Smooth muscle cell (in vitro differentiated cells): ENCODE measurements at regions not wholly inside any gene's neighbourhood (a gene's known extent, or its start where the extent isn't known, plus 50 kb on each side); places are given as distances from the start of the nearest gene placed in this dataset. TPM values are rescaled to one million over a fixed set of nuclear protein-coding genes. Genes with fewer than 3 reads are reported as not detected.

Experiments used
- DNase-seq: peaks from one replicate; lab custom pipeline; 2025; ENCODE audit not compliant: unreplicated experiment; lab: John Stamatoyannopoulos, UW
- H2AFZ ChIP-seq: fragments of 200-600 bp; sonication (generic); 2 replicates; pipeline ENCODE4 v1.6.0; 2016; ENCODE audit warnings: antibody characterized with exemption, low read depth, mild to moderate bottlenecking
- H3F3A ChIP-seq: fragments of 200-600 bp; sonication (generic); 2 replicates; pipeline ENCODE4 v1.6.0; 2017; ENCODE audit warnings: antibody characterized with exemption, low read depth
- H3K27ac ChIP-seq: fragments of 200-600 bp; sonication (generic); 2 replicates; pipeline ENCODE4 v1.5.1; 2016; ENCODE audit warnings: low read depth, mild to moderate bottlenecking
- H3K27me3 ChIP-seq: fragments of 200-600 bp; sonication (generic); 2 replicates; pipeline ENCODE4 v1.6.1; 2016; ENCODE audit warnings: low read depth, mild to moderate bottlenecking
- H3K36me3 ChIP-seq: fragments of 200-600 bp; sonication (generic); 2 replicates; pipeline ENCODE4 v1.5.1; 2016; ENCODE audit warnings: low read depth
- H3K4me1 ChIP-seq: fragments of 200-600 bp; sonication (generic); 2 replicates; pipeline ENCODE4 v1.5.1; 2016; ENCODE audit warnings: low read depth
- H3K4me2 ChIP-seq: fragments of 200-600 bp; sonication (generic); 2 replicates; pipeline ENCODE4 v1.6.0; 2016; ENCODE audit warnings: mild to moderate bottlenecking
- H3K4me3 ChIP-seq: fragments of 200-600 bp; sonication (generic); 2 replicates; pipeline ENCODE4 v1.5.1; 2016; ENCODE audit warnings: mild to moderate bottlenecking
- H3K79me2 ChIP-seq: fragments of 200-600 bp; sonication (generic); 2 replicates; pipeline ENCODE4 v1.6.0; 2016; ENCODE audit warnings: low read depth, mild to moderate bottlenecking
- H3K9ac ChIP-seq: fragments of 200-600 bp; sonication (generic); 2 replicates; pipeline ENCODE4 v1.6.0; 2016; ENCODE audit warnings: low read depth
- H3K9me3 ChIP-seq: fragments of 200-600 bp; sonication (generic); replicated peaks from 2 replicates; pipeline ENCODE4 v1.5.1; 2016; ENCODE audit warnings: low read depth
- H4K20me1 ChIP-seq: fragments of 200-600 bp; sonication (generic); 2 replicates; pipeline ENCODE4 v1.6.0; 2016; ENCODE audit warnings: low read depth
- CTCF ChIP-seq: fragments of 200-600 bp; sonication (generic); IDR thresholded peaks from 2 replicates; pipeline ENCODE4 v1.5.1; 2017; ENCODE audit warnings: borderline replicate concordance, mild to moderate bottlenecking, antibody characterized with exemption; ENCODE audit not compliant: insufficient read depth, poor library complexity, severe bottlenecking
- WGBS: methylation state at CpG from one replicate; pipeline ENCODE4 v1.1.7; 2016; ENCODE audit warnings: low lambda C conversion rate; 5-methylcytosine and 5-hydroxymethylcytosine counted together
- microRNA-seq: library from miRNA; unstranded; fragments of <30 nt; microRNA quantifications from one replicate; pipeline ENCODE4, GENCODE V29; 2016; ENCODE audit warnings: borderline number of aligned reads
- small RNA-seq: library from RNA; depleted of rRNA; stranded (forward); fragments of <200 nt; gene quantifications from one replicate; pipeline ENCODE3, GENCODE V24; 2014

- no peak overlapping the region for H3K27ac ChIP-seq
- no peak for TF ChIP-seq CTCF
- H3F3A ChIP-seq = peaks cover 5% of the 10 kb centered on the region
- H3K4me2 ChIP-seq = peak overlapping the region; percentile 70
- no peaks in the 10 kb centered on the region for H4K20me1 ChIP-seq
- H3K9me3 ChIP-seq = no peaks in the 10 kb centered on the region
- no peaks in the 10 kb centered on the region for H3K27me3 ChIP-seq
- no peaks in the 10 kb centered on the region for H3K79me2 ChIP-seq
- no peaks in the 10 kb centered on the region for H3K36me3 ChIP-seq
- no peak overlapping the region for H3K4me3 ChIP-seq
- no peak overlapping the region for H3K9ac ChIP-seq
- H3K4me1 ChIP-seq = peaks cover 9% of the 10 kb centered on the region
- no peak for DNase-seq
- no peak overlapping the region for H2AFZ ChIP-seq
These were observed 98.8 kb downstream of the SNX19 start for GRCh38 chr11:130817330-130817944.

GRCh38 chr11:130819625-130820024, 96.7 kb downstream of the SNX19 start:
- Histone ChIP-seq H3K79me2 (no peaks in the 10 kb centered on the region), H3F3A (peaks cover 5% of the 10 kb centered on the region), H4K20me1 (no peaks in the 10 kb centered on the region), H3K9ac (no peak overlapping the region), H3K4me2 (peak overlapping the region; percentile 55), H3K27me3 (no peaks in the 10 kb centered on the region), H3K9me3 (no peaks in the 10 kb centered on the region), H3K4me3 (no peak overlapping the region), H3K4me1 (peaks cover 6% of the 10 kb centered on the region), H3K36me3 (no peaks in the 10 kb centered on the region), H2AFZ (no peak overlapping the region), H3K27ac (no peak overlapping the region)
- no peak for DNase-seq
- 27% methylated on average over 6 of the region's 6 CpGs for WGBS
- TF ChIP-seq CTCF = no peak

Small RNA genes in the stretch of these regions (microRNA-seq; reads per million reads assigned to microRNA genes)
- gene MIR8052 = not detected

Small RNA genes in the stretch of these regions (small RNA-seq; reads per million reads assigned to genes)
- gene AP004371.1 = not detected
- gene MIR8052 = not detected
